Epithelial cell of esophagus (primary cell): ENCODE measurements at regions not wholly inside any gene's neighbourhood (a gene's known extent, or its start where the extent isn't known, plus 50 kb on each side); places are given as distances from the start of the nearest gene placed in this dataset.

Source experiments
- DNase-seq: peaks from one replicate; pipeline ENCODE4 v3.0.0; 2010; ENCODE audit warnings: low read depth
- H3K4me3 ChIP-seq: 2 replicates; pipeline ENCODE4 v1.5.1; 2011; ENCODE audit warnings: mild to moderate bottlenecking, low read length, control low read depth
- TF ChIP-seq, protein P1 (sequence below): IDR thresholded peaks from 2 replicates; pipeline ENCODE4 v1.5.1; 2011; ENCODE audit warnings: low read depth, mild to moderate bottlenecking, low read length, control low read depth, inconsistent platforms; ENCODE audit not compliant: insufficient read depth; ENCODE audit errors: missing control alignments

- TF ChIP-seq, protein P1, sequence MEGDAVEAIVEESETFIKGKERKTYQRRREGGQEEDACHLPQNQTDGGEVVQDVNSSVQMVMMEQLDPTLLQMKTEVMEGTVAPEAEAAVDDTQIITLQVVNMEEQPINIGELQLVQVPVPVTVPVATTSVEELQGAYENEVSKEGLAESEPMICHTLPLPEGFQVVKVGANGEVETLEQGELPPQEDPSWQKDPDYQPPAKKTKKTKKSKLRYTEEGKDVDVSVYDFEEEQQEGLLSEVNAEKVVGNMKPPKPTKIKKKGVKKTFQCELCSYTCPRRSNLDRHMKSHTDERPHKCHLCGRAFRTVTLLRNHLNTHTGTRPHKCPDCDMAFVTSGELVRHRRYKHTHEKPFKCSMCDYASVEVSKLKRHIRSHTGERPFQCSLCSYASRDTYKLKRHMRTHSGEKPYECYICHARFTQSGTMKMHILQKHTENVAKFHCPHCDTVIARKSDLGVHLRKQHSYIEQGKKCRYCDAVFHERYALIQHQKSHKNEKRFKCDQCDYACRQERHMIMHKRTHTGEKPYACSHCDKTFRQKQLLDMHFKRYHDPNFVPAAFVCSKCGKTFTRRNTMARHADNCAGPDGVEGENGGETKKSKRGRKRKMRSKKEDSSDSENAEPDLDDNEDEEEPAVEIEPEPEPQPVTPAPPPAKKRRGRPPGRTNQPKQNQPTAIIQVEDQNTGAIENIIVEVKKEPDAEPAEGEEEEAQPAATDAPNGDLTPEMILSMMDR: no peak
- DNase-seq: no peak
These were observed 102.6 kb downstream of the CD200R1L start for GRCh38 chr3:112744106-112744505.

GRCh38 chr3:112742934-112743333 lies 102.0 kb upstream of the CCDC80 start:
- H3K4me3 ChIP-seq: no peak overlapping the region
- DNase-seq: no peak
- TF ChIP-seq, protein P1: no peak

More at GRCh38 chr3:112744106-112744505, 102.6 kb downstream of the CD200R1L start:
- H3K4me3 ChIP-seq: no peak overlapping the region

DNA sequence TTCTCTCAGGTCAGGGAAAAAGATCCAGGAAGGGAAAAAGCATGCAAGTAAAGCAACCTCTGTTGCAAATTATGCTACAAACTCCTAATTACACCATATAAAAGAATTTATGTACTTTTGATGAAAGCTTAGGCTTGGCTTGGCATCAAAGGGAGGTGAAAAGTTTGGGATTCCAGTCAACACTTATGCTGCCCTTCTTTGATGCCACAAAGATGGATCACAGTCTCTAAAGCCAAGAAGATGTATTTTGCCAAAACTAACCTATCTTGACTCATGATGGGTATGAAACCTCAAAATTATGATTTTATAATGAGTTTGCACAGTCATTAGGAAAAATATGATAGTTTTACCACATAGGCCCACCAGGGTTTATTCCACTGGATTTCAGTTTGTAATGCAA lies 101.0 kb upstream of the CCDC80 start:
- no peak for DNase-seq
- H3K4me3 ChIP-seq: no peak overlapping the region
- TF ChIP-seq, protein P1: no peak

GRCh38 chr3:112740835-112741234 lies 99.9 kb upstream of the CCDC80 start:
- DNase-seq: no peak
- no peak overlapping the region for H3K4me3 ChIP-seq
- TF ChIP-seq, protein P1: no peak

DNA sequence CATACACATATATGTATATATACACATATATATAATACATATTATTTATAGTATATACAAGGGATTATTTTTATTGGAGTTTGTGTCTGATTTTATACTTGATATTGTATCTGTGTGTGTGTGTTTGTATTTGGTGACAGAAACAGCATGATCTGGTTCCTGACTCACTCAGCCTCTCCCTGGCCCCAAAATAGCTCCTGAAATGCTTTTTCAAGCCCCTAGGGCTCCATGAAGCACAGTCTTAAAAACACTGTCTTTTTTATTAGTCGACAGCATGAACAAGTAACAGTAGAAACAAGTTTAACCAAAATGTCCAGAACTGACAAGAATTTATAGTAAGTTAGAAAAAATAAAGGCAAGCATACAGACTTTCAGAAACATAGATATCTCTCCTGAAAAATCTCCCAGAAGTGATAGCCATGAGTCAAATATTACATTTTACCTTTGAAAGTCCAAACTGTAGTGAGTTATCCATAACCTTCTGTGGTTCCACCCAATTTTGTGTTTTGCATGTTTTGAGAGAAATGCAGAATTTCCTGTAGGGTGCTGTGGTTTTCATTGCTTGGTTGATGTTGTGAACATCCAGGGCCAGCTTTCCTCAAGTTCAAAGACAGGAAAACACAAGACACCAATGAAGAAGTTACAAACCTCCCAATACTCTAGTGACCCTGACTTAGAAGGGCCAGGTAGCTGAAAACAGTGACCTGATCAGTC lies 98.5 kb upstream of the CCDC80 start:
- no peak overlapping the region for H3K4me3 ChIP-seq
- DNase-seq: peak; percentile 64
- TF ChIP-seq, protein P1: no peak

GRCh38 chr3:112738366-112738765 lies 97.4 kb upstream of the CCDC80 start:
- DNase-seq: peak; percentile 43
- TF ChIP-seq, protein P1: no peak
- H3K4me3 ChIP-seq: no peak overlapping the region

GRCh38 chr3:112736805-112737566 lies 96.0 kb upstream of the CCDC80 start:
- peak; percentile 16 for DNase-seq
- TF ChIP-seq, protein P1: no peak

More at GRCh38 chr3:112736805-112737566, 96.0 kb upstream of the CCDC80 start:
- H3K4me3 ChIP-seq: no peak overlapping the region
